NCI-H460 (cell line): ENCODE measurements at regions not wholly inside any gene's neighbourhood (a gene's known extent, or its start where the extent isn't known, plus 50 kb on each side); places are given as distances from the start of the nearest gene placed in this dataset.
"Not testable (repeated sequence)": the region's sequence is repeated elsewhere in the genome, so short reads cannot be mapped to it uniquely, and the experiment has no call there.

ENCODE experiments used
- DNase-seq: peaks from one replicate; pipeline ENCODE4 v3.0.0-alpha.2; 2016; ENCODE audit warnings: low read depth; ENCODE audit errors: extremely low read depth

DNA sequence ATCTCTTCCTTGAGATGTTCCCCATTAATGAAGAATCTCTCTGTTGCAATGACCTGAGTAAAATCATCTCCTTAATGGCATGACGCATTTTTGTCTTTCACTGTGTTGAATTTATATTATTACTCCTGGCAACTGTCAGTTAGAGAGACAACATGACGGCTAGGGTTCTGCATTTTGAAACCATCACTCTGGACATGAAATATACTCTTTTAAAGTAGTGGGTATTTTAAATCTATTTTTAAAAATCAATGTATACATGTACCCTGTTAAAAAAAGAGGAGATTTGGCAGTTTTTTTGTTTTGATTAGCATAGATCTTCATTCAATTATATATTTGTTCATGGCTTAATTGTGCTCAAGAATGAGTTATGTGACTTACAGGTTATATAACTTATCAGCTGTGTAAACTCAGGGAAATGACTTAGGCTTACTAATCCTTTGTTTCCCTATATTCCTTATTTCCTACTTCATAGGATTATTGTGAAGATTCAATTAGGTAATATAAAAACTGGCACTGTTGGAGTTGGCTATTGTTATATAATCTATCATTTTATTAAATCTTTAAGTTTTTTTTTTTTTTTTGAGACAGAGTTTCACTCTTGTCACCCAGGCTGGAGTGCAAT lies 632.0 kb upstream of the SPRY2 start:
- no peak for DNase-seq

DNA sequence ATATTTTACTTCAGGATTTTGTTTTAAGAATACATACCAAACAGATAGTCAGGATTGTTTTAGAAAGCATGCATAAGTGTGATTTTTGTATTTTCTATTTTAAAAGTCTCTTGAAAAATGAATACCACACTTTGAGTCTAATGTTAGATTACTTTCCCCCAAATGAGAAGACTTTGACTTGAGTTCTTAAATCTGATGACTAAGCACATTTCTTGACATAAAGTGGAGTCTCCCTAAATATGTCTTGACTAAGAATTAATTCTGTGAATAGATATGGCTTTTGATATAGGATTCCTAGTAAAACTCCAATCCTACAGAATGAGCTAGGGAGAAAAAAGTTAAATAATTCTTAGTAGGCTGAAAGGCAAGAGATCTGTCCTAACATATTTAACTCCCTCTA lies 624.2 kb upstream of the SPRY2 start:
- DNase-seq = no peak

DNA sequence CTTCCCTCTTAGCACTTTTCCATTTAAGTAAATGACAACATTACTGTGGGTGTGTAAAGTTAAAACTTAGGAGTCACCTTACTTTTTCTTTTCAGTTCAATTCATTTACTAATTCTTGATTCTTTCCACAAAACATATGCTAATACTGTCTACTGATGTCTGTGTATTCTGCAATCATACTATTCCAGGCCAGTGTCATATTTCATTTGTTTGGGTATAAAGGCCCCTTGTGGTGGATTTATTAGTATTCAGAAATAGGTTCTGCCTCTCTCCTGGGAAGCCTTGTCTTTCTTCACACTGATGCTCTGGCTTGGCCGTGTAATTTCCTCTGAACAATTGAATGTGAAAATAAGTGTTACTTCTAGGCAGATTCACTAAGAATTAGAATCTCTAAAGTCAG lies 621.9 kb upstream of the SPRY2 start:
- no peak for DNase-seq

DNA sequence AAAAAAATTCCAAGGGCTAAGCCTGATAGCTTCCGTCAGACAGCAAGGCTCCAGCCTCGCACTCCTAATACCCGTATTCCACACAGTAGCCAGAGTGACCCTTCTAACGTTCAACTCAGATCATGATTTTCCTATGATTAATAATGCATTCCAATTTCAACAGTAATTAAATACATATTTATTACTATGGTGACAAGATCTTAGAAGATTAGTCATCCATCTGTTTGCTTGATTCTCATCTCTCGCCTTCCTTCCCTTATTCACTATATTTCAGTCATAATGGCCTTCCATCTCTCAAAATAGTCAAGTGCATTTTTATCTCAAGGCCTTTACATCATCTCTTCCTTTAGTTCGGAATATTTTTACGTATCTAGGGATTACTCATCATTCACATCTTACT lies 621.2 kb upstream of the SPRY2 start:
- no peak for DNase-seq

DNA sequence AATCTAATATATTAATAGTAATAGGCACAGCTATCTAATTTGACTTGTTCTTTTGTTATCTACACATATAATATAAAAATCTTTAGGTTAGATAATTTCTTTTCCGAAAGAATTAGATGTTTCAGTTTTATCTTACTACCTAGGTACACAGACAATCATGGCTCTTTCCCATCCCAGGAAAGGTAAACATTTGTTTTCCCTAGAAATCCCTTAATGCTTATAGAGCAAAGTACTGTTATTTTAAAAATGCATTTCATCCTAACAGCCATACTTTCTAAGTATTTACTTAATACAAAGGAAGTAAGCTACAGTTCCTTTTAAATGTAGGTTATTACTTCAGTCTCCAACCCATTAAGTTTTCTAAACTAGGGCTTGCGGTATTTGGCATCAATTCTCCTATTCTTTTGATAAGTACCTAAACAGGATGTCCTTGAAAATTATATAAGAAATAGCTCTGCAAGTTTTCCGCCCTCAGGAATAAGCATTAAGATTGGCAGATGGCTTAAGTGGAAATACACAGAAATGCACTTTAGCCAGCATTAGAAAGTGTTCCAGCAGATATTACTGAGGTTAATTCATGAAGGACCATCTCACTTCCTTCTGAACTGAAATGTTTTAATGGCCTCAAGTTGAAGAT lies 616.2 kb upstream of the SPRY2 start:
- no peak for DNase-seq

DNA sequence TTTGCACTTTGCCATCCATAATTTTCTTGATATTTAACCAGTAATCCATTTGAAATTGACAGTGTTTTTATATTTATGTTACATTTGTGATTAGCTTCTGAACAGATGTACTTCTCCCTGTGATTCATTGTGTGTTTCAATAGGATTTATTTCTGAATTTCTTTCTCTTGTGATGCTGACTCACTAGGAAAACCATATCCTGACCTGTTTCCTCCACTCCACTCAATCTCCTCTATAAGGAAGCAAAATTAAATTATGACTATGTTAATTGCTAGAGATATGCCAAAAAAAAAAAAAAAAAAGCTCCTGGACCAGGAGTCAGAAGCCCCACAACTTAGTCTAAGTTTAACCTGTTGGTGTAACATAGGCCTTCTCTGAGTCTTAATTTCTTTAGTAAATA lies 614.6 kb upstream of the SPRY2 start:
- DNase-seq = no peak

DNA sequence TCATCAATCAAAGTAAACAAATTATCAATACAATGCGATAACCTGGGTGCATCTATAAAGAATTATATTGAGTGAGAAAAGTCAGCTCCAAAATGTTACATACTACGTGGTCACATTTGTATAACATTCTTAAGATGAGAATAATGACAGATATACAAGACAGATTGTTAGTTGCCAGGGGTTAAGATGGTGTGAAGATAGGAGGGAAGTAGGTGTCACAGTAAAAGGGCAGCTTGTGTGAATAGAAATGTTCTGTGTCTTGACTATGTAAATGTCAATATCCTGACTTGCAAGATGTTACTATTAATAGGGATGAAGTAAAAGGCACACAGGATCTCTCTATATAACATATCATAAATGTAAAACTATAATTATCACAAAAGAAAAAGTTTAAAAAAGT lies 611.2 kb upstream of the SPRY2 start:
- DNase-seq = no peak

DNA sequence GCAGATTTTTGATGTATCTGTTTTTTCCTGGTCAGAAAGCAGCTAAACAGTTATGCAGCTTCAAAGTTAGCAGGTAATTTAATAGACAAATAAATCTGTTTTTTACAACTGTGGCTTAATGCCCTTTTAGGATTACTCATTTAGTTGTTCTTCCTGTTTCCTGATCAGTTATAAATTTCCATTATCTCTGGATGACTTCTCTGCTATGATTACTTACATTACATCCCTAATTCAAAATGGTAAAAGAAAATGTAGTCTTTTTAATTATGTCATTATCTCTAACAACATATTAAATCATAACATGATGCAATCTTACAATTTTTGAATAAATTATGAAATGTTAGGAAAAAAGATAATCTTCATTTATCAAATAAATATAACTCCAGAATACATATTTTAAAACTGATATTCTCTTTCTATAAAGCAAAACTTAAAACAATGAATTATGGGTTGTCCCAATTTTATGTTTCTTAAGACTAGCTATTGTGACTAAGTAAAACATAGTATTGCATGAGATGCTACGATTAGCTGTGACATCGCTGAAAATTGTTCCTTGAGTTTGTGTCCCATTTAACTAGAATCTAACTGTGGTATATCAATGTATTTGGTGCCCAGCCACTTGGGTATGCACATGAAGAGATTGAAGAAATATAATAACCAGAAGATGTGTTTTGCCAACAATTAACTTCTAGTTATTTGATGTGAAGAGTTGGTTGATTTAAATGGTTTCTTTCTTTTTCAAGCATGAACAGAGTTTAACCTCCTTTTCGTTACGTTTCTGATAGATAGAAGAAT lies 605.3 kb upstream of the SPRY2 start:
- DNase-seq = no peak

DNA sequence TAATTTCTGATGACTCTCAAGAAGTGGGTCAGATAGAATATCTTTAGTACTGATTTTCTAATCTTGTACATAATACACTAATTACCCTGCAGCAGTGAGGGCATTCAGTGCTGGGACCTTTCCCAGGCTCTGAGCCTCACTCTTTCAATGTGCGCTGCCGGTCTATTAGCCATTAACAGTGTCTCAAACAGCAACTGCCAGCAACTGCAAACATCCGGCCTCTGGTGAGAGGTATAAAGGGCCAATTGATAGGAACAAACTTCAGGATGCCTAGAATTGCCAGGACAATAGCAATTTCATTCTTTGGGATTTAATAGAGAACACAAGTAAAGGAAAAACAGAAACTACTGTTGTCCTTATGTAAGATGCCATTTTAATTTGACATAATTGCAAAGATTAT lies 604.4 kb upstream of the SPRY2 start:
- DNase-seq = no peak

DNA sequence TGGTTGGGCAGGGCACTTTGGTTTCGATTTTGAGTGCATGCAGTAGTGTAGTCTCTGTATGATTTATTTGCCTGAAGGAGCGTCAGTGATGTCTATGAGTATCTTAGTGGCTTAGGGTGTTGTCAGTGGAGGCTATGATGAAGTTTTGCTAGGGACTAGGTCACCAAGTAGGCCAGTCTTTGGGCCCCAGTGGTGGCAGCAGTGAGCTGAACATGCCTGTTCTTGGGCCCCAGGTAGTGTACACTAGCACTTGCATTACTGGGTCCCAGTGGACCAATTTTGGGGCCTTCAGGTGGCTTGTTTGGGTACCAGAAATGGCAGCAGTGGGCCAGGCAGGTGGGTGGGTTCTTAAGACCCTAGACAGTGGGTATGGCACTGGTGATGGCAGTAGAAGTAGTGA lies 598.7 kb upstream of the SPRY2 start:
- DNase-seq = no peak

DNA sequence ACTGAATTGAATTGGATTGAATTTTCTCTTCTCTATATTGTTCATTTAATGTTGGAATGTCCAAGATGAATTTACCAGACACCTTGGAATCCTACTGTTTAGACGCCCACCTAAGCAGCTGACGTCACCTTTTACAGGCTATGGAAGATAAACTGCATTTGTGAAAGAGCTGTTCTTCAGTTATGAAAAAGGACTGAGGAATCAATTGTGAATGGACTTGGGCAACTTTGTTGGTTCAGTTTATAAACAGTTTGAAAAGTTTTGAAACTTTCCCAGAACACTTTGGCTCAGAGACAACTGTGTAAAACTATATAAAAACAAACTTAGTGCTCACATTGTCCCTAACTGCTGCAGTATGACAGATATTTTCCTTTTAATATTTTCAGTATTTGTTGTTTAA lies 590.8 kb upstream of the SPRY2 start:
- DNase-seq = no peak

DNA sequence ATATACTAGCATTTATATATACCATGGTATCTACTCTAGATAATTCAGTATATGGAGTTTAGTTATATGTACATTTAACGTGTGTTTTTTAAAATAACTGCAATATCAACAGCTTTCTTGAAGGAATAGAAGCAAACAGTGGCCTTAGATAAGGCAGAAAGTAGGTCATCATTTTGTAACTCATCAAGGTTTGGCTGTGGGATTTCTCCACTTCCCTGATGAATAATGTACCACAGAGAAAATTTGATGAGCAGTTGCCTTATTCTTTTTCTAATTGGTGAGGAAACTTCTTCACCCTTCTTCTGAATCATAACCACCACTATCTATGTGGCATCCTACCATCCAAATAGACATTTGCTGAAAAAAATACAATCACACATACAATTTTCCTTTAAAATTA lies 590.2 kb upstream of the SPRY2 start:
- no peak for DNase-seq

DNA sequence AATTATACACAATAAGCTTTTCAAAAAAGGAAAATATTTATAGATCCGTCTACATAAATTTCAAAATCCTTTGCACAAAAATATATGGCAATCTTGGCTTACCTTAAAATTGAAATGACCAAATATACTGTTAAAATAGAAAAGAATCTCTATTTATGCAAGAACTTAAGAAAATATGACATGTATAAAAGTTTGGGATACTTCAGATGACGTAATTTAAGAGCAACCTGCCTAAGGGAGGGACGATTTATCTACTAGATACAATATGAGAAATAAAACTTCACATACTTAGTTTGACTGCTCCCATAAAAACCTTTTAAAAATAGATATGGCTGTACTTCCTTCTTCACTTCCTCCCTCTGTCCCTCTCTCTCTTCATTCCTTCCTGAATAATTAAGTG lies 587.3 kb upstream of the SPRY2 start:
- DNase-seq = no peak

DNA sequence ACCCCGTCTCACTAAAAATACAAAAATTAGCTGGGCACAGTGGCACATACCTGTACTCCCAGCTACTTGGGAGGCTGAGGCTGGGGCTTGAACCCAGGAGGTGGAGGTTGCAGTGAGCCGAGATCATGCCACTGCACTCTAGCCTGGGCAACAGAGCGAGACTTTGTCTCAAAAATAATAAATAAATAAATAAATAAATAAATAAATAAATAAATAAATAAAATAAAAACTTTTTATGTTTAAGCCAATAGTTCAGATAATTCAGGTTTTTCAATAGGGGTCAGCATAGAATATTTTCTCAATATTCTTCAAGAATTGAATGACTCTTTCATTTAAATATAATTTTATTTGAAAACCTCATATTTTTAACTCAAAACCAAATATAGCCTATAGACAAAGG lies 585.1 kb upstream of the SPRY2 start:
- DNase-seq = not testable (repeated sequence)

DNA sequence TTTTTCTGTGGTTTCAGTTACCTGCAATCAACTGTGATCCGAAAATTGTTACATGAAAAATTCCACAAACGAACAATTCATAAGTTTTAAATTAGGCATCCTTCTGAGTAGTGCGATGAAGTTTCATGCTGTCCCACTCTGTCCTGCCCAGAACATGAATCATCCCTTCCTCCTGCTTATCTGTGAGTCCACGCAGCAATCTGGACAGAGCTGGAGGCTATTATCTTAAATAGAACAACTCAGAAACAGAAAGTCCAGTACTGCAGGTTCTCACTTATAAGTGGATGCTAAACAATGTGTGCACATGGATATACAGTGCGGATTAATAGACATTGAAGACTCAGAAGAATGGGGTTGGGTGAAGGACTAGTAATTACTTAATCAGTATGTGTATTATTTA lies 583.7 kb upstream of the SPRY2 start:
- no peak for DNase-seq

DNA sequence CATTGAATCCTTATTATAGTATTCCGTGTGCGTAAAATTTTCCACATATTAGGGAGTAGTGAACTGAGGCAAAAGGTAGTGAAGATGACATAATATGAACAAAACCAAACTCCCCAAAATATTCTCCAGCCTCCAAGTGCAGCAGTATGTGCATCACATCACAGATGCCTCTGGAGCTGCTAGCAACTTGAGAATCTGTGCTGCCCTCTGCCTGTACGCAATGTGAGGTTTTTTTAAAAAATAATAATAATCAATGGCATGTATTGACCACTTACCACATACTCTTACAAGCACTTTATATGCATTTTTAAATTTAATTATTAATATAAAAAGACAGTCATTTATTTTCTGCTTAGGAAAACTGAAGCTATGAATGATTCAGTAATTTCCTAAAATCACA lies 583.0 kb upstream of the SPRY2 start:
- DNase-seq = no peak

DNA sequence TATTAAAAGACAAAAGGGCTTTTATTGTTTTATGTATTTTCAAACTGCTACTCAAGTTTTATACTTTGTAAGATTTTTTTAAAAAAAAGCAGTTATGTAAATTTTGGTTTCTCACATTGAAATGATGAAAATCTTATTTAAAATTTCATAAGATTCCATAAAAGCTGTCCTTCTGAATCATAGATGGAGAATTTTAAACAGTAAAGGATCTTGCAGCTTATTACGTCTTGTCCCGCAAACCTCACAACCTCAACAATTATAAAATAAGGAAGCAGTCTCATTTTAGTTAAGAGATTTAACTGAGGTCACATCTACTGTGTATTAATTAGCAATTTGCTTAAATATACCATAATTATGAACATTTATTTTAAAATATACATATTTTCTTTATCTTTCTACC lies 581.0 kb upstream of the SPRY2 start:
- DNase-seq = no peak

DNA sequence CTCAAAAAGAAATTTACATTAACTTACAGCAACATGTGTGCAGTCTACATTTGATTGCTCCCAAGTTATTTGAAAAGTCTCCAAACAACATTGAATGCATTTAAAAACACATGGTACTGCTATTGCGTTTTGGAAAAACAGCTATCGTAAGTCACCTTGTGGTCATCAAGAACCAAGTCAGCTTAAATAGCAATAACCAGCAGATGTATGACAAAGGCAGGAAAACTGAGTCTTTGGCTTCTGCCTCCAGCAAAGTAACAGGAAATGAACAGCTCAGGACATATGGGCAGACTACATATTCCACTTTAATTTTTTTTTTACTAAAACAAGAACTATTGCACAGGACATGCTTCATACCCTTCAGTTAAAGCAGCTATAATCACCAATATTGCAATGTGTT lies 580.6 kb upstream of the SPRY2 start:
- DNase-seq = no peak

DNA sequence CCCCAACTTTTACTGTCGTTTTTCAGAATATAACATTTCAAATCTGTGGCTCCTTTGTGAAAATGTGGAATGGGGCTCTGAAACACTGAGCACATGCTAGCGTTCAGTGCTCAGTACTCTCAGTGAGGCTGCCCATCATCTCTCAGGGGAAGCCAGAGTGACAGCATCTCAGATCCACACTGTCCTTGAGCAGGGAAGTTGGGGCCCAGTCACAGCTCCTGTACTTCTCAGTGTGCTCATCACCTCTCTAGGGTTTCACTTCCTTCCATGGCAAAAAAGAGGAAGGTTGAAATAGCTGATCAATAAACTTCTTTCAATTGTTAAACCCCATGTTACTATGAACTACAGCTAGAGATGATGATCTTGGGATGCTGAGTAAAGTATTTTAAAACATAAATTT lies 565.9 kb upstream of the SPRY2 start:
- no peak for DNase-seq

DNA sequence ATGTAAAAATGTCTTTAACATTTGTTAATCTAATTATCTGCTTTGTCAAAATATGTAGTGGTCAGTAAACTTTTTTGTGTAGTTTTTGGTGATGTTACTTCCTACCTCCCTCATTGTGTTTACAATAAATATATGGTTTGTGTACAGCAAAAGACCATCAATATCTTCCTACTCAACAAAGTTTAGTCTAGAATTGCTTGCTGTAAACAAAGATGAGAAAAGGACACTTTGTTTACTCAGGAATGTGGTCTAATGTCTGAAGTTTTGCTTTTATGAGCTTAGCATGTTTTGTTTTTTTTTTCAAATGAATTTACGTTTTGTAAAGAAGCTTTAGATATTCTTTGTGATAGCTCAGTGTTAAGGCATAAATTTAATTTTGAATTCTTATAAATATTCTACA lies 563.5 kb upstream of the SPRY2 start:
- DNase-seq = no peak

DNA sequence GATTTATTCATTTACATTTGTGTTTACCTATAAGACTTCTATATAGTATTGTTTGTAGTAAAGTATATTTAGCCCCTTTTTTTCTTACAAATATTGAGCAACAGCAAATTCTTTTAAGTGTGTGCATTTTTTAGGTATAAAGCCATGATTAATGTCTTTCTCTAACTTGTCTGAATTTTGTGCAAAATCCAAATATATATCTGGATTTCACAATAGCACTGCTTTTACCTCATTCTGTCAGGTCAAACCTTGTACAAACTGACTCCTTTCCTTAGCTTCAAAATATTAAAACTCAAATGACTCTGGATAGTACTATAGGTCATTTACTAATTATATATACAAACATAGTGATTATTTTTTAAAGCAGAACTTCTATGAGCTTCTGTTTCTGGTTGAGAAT lies 563.0 kb upstream of the SPRY2 start:
- DNase-seq = no peak

DNA sequence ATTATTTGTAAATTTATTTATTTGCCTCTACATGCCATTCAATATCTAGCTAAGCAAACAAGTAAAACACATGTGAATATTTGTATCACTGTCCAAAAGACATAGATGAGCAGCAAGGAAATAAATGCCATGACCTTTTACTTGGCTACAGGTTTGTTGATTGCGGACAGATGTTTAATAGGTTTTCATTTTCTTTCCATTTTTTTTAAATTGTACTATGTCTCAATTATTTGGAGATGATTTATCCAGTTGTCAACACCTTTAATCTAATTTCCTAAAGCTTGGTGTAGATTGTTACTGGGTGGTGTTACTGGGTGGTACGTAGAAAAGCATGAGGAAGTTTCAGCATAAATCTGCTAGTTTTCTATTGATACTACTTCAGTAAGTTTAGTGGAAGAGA lies 560.6 kb upstream of the SPRY2 start:
- no peak for DNase-seq
